Fibroblast of lung (primary cell): ENCODE measurements at regions not wholly inside any gene's neighbourhood (a gene's known extent, or its start where the extent isn't known, plus 50 kb on each side); places are given as distances from the start of the nearest gene placed in this dataset.

Experiments
- EZH2 ChIP-seq: IDR thresholded peaks from 2 replicates; pipeline ENCODE4 v1.5.1; 2012; ENCODE audit warnings: low read length, control low read depth, mild to moderate bottlenecking; ENCODE audit errors: missing control alignments
- TF ChIP-seq, protein P1 (sequence below), 2 donors: IDR thresholded peaks in 1 of 2; conservative IDR thresholded peaks in 1 of 2; 1 replicate in 1 of 2; 2 replicates in 1 of 2; pipeline ENCODE4 v1.5.1; 2011 to 2012; ENCODE audit warnings: low read length in 2 of 2, control low read depth in 1 of 2, inconsistent platforms in 1 of 2, low read depth in 1 of 2, mild to moderate bottlenecking in 1 of 2

GRCh38 chr5:7190712-7191250, 205.2 kb upstream of the ADCY2 start:
- no peak for TF ChIP-seq EZH2
- TF ChIP-seq, protein P1, sequence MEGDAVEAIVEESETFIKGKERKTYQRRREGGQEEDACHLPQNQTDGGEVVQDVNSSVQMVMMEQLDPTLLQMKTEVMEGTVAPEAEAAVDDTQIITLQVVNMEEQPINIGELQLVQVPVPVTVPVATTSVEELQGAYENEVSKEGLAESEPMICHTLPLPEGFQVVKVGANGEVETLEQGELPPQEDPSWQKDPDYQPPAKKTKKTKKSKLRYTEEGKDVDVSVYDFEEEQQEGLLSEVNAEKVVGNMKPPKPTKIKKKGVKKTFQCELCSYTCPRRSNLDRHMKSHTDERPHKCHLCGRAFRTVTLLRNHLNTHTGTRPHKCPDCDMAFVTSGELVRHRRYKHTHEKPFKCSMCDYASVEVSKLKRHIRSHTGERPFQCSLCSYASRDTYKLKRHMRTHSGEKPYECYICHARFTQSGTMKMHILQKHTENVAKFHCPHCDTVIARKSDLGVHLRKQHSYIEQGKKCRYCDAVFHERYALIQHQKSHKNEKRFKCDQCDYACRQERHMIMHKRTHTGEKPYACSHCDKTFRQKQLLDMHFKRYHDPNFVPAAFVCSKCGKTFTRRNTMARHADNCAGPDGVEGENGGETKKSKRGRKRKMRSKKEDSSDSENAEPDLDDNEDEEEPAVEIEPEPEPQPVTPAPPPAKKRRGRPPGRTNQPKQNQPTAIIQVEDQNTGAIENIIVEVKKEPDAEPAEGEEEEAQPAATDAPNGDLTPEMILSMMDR (conservative IDR thresholded peaks at IDR 0.05 in 1 of 2, IDR thresholded peaks at IDR 0.05 in 1 of 2; ENCODE audit: low read depth in 1 of 2, low read length in 2 of 2), result no peak
